GM12892 (cell line): ENCODE measurements at regions not wholly inside any gene's neighbourhood (a gene's known extent, or its start where the extent isn't known, plus 50 kb on each side); places are given as distances from the start of the nearest gene placed in this dataset.

Experiments
- POLR2A ChIP-seq: IDR thresholded peaks from 2 replicates; pipeline ENCODE4 v1.6.1; 2011; ENCODE audit warnings: low read depth, low read length, control low read depth
- POLR2AphosphoS5 ChIP-seq: IDR thresholded peaks from 2 replicates; pipeline ENCODE4 v1.6.1; 2011; ENCODE audit warnings: low read depth, low read length, control low read depth
- TAF1 ChIP-seq: IDR thresholded peaks from 2 replicates; pipeline ENCODE4 v1.6.1; 2011; ENCODE audit warnings: low read depth, mild to moderate bottlenecking, control low read depth, low read length, borderline replicate concordance

DNA sequence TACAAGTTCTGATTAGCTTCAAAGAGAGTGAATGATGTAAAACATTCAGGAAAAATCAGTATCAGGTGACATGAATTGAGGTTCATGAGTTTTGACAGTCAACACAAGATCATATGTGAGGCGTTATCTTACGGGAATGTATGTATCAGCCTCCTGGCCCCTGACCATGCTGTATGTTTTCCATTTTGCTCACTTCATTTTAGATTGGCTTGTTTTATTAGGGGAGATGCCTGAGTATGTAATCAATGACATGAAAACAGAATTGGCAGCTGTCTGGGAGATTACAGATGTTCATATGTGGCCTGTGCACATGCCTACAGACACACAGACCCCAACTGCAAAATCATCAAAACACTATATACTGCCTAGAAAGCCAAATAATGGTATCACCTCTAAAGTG lies 168.5 kb upstream of the RND3 start:
- TF ChIP-seq POLR2A (no peak), POLR2AphosphoS5 (no peak), TAF1 (no peak)
